T-cell (primary cell): ENCODE measurements at regions not wholly inside any gene's neighbourhood (a gene's known extent, or its start where the extent isn't known, plus 50 kb on each side); places are given as distances from the start of the nearest gene placed in this dataset.

Experiments used
- ATAC-seq, 4 experiments: fragments of 200-7000 bp in 3 of 4; fragments of 150-1000 bp in 1 of 4; cut with Tn5 transposase; replicated peaks in 1 of 4; 1 replicate in 3 of 4; 2 replicates in 1 of 4; pipeline ENCODE4 v1.10.0; 2021; ENCODE audit warnings: moderate library complexity in 3 of 4, mild to moderate bottlenecking in 2 of 4, moderate number of reproducible peaks in 1 of 4
- CTCF ChIA-PET, 2 donors: fragments of 300-600 bp; sonication (Branson Sonifier 250); formaldehyde crosslinking; loops; one replicate each; lab custom pipeline; 2022; ENCODE audit warnings: antibody characterized with exemption in 2 of 2; lab: Charles Lee
- POLR2A ChIA-PET, 2 donors: fragments of 300-600 bp; sonication (Branson Sonifier 250); formaldehyde crosslinking; loops; one replicate each; lab custom pipeline; 2022; ENCODE audit warnings: antibody characterized with exemption in 2 of 2; lab: Charles Lee
- DNase-seq, 35 experiments: peaks; one replicate each; pipeline versions ENCODE4 v3.0.0 to v3.0.0-alpha.2; 2013 to 2023
- H3K27ac ChIP-seq: one replicate; pipeline ENCODE4 v1.5.1; 2013; ENCODE audit warnings: low read length
- H3K27me3 ChIP-seq, 2 experiments: replicated peaks in 1 of 2; 1 replicate in 1 of 2; 2 replicates in 1 of 2; pipeline versions ENCODE4 v1.6.1 to v1.7.0; 2013; ENCODE audit warnings: low read length in 1 of 2, mixed read lengths in 1 of 2; ENCODE audit not compliant: control insufficient read depth in 2 of 2, insufficient read depth in 2 of 2; ENCODE audit errors: extremely low read depth in 1 of 2
- H3K36me3 ChIP-seq, 2 donors: 1 replicate in 1 of 2; 2 replicates in 1 of 2; pipeline versions ENCODE4 v1.6.1 to v1.7.0; 2013; ENCODE audit warnings: low read length in 1 of 2; ENCODE audit not compliant: control insufficient read depth in 2 of 2, insufficient read depth in 1 of 2; ENCODE audit errors: extremely low read depth in 1 of 2
- H3K4me1 ChIP-seq, 2 experiments: 1 replicate in 1 of 2; 2 replicates in 1 of 2; pipeline versions ENCODE4 v1.6.1 to v1.7.0; 2013; ENCODE audit warnings: low read length in 2 of 2, mixed read lengths in 1 of 2; ENCODE audit not compliant: insufficient read depth in 2 of 2, control insufficient read depth in 1 of 2; ENCODE audit errors: extremely low read depth in 1 of 2
- H3K4me3 ChIP-seq, 2 donors: 1 replicate in 1 of 2; 2 replicates in 1 of 2; pipeline versions ENCODE4 v1.5.1 to v1.7.0; 2013; ENCODE audit warnings: mild to moderate bottlenecking in 2 of 2, low read length in 1 of 2, moderate library complexity in 1 of 2; ENCODE audit not compliant: control insufficient read depth in 1 of 2; ENCODE audit errors: extremely low read depth in 1 of 2
- H3K9me3 ChIP-seq: 2 replicates; pipeline ENCODE4 v1.7.0; 2013
- H3K27ac Mint-ChIP-seq, 2 donors: one replicate each; pipeline ENCODE4 v1.8.0; 2020 to 2021; ENCODE audit warnings: mild to moderate bottlenecking in 2 of 2, mixed read lengths in 2 of 2
- H3K27me3 Mint-ChIP-seq, 2 donors: one replicate each; pipeline ENCODE4 v1.8.0; 2021 to 2022; ENCODE audit warnings: mixed read lengths in 2 of 2
- H3K36me3 Mint-ChIP-seq: one replicate; pipeline ENCODE4 v1.8.0; 2021; ENCODE audit warnings: mixed read lengths
- H3K4me1 Mint-ChIP-seq, 3 donors: one replicate each; pipeline ENCODE4 v1.8.0; 2020 to 2022; ENCODE audit warnings: mixed read lengths in 3 of 3, mild to moderate bottlenecking in 1 of 3
- H3K4me3 Mint-ChIP-seq, 3 donors: one replicate each; pipeline ENCODE4 v1.8.0; 2020 to 2022; ENCODE audit warnings: mild to moderate bottlenecking in 3 of 3, mixed read lengths in 3 of 3, moderate library complexity in 3 of 3
- H3K9me3 Mint-ChIP-seq, 3 donors: one replicate each; pipeline ENCODE4 v1.8.0; 2020 to 2022; ENCODE audit warnings: mixed read lengths in 3 of 3
- WGBS: methylation state at CpG from one replicate; pipeline ENCODE4 v1.1.5; 2013; ENCODE audit warnings: missing lambda C conversion rate; ENCODE audit not compliant: insufficient coverage; 5-methylcytosine and 5-hydroxymethylcytosine counted together

DNA sequence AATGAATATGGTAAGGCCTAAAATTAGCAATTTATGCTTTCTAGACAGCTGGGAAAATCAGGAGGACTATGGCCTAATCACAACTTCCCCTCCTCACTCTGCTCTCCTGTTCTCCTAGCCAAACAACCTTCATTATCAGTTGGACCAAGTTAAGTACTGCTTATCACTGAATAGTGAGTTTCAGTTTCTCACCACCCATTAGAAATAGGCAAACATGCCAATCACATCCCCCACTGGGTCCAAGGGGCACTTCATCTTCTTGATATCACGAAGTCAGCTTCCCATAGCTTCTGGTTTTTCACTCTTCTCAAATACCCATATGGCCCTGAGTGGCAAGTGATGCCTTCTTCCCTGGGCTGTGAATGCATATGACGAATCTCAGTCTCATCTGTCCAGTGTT lies 689.6 kb downstream of the SLITRK5 start:
- DNase-seq (no peak), ATAC-seq (no peak)
- no peaks in the 10 kb centered on the region for H3K36me3 ChIP-seq
- 25% methylated on average over 1 of the region's 2 CpGs for WGBS
- Mint-ChIP-seq H3K27me3 (no peaks in the 10 kb centered on the region), H3K9me3 (peaks cover 7 to 15% (median 10%) of the 10 kb centered on the region in 3 donors), H3K27ac (no peak overlapping the region), H3K4me3 (no peak overlapping the region), H3K4me1 (peaks cover 0 to 2% (median 0%) of the 10 kb centered on the region in 3 donors), H3K36me3 (no peaks in the 10 kb centered on the region)
- H3K4me1 ChIP-seq: no peaks in the 10 kb centered on the region
- H3K27ac ChIP-seq: no peak overlapping the region
- ChIA-PET POLR2A (no interaction called here), CTCF (no interaction called here)
- no peaks in the 10 kb centered on the region for H3K27me3 ChIP-seq
- H3K4me3 ChIP-seq: no peak overlapping the region
- H3K9me3 ChIP-seq: no peaks in the 10 kb centered on the region

DNA sequence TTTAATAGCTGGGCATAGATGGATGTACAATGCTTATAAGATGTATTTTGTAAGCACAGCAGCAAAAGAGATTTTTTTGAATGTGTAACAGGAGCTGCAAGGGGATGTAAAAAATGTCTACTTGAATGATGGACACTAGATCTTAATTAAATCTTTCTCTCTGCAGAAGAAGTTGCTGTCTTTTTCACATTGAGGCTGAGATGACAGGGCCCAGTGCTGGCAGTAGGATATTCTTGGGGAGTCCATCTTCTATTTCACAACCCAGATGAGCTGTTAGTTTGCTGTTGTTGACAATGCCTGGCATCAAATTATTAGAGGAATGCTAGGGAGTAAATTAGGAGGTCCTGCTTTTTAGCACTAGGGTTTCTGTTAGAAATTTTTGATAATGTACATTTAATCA lies 698.7 kb downstream of the SLITRK5 start:
- H3K9me3 ChIP-seq: no peaks in the 10 kb centered on the region
- Mint-ChIP-seq H3K4me1 (no peaks in the 10 kb centered on the region), H3K27me3 (no peaks in the 10 kb centered on the region), H3K4me3 (no peak overlapping the region), H3K27ac (no peak overlapping the region), H3K9me3 (peaks cover 0 to 4% (median 0%) of the 10 kb centered on the region in 3 donors), H3K36me3 (no peaks in the 10 kb centered on the region)
- H3K4me3 ChIP-seq: no peak overlapping the region
- no peaks in the 10 kb centered on the region for H3K4me1 ChIP-seq
- H3K27ac ChIP-seq: no peak overlapping the region
- ATAC-seq (no peak), DNase-seq (no peak)
- no peaks in the 10 kb centered on the region for H3K36me3 ChIP-seq
- ChIA-PET CTCF (no interaction called here), POLR2A (no interaction called here)
- H3K27me3 ChIP-seq: no peaks in the 10 kb centered on the region

DNA sequence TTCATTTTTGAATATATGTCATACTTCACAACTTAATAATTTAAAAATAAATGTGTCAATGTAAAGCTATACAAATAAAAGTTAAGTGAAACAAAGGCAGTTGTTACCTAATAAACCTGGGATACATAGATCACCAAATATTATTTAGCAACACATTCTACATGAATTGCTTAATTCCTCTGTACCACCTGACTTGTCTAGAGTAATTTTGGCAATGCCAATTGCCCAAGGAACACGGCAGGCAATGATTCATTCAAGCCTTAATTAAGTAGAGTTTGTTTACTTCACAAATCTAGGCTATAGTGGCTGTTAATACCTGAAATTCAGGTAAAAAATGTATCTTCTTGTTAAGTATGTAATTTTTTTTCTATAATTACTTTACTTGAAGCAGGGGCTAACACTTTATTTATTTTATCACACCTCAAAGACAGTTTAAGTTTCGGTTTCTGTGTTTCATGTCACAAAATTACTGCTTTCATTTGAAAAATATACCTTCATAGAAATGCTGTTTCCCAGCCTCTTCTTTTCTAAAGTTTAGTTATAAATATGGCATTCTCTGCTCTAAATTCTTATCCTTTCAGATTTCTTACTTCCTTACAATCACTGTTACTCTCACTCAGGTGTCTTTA lies 705.7 kb downstream of the SLITRK5 start:
- no peak overlapping the region for H3K27ac Mint-ChIP-seq
- H3K9me3 ChIP-seq: no peaks in the 10 kb centered on the region
- no CpG with 5 or more reads among the region's 2 CpGs for WGBS
- ATAC-seq (no peak), DNase-seq (no peak)
- no peaks in the 10 kb centered on the region for H3K36me3 Mint-ChIP-seq
- H3K9me3 Mint-ChIP-seq: peaks cover 0 to 16% (median 3%) of the 10 kb centered on the region in 3 donors
- H3K27ac ChIP-seq: no peak overlapping the region
- H3K4me3 ChIP-seq: no peak overlapping the region
- no peaks in the 10 kb centered on the region for H3K36me3 ChIP-seq
- H3K4me1 ChIP-seq: no peaks in the 10 kb centered on the region
- H3K27me3 Mint-ChIP-seq: no peaks in the 10 kb centered on the region
- no peaks in the 10 kb centered on the region for H3K27me3 ChIP-seq
- no peak overlapping the region for H3K4me3 Mint-ChIP-seq
- H3K4me1 Mint-ChIP-seq: peaks cover 0 to 7% (median 0%) of the 10 kb centered on the region in 3 donors
- POLR2A ChIA-PET: no interaction called here
- CTCF ChIA-PET: interaction anchor here in 1 of 2 donors (0.5 kb wide), 1 partner anchor 401 kb away, joined by 3 read pairs; no protein-coding TSS in a partner anchor

DNA sequence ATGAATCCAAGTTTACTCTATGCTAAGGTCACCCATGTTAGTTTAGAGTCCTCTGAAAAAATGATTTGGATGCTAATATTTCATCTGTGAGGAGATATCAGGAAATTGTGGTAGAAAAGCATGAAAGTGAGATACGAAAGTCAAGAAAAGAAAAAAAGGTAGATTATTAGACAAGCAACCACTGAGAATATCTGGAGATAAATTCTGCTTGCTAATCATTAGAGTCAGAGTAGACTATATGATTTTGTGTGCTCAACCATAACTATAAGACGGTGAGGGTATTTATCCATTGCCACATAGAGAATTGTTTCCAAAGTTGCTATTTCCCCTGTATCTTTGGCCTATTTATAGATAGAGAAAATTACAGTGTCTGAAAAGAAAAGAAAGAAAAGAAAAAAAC lies 706.7 kb downstream of the SLITRK5 start:
- POLR2A ChIA-PET: no interaction called here
- no CpG with 5 or more reads among the region's 2 CpGs for WGBS
- DNase-seq (no peak), ATAC-seq (no peak)
- Mint-ChIP-seq H3K27ac (no peak overlapping the region), H3K27me3 (no peaks in the 10 kb centered on the region), H3K9me3 (peaks cover 0 to 16% (median 3%) of the 10 kb centered on the region in 3 donors), H3K4me1 (peaks cover 0 to 7% (median 0%) of the 10 kb centered on the region in 3 donors), H3K36me3 (no peaks in the 10 kb centered on the region), H3K4me3 (no peak overlapping the region)
- CTCF ChIA-PET: no interaction called here
- Histone ChIP-seq H3K4me3 (no peak overlapping the region), H3K27me3 (no peaks in the 10 kb centered on the region), H3K36me3 (no peaks in the 10 kb centered on the region), H3K9me3 (no peaks in the 10 kb centered on the region), H3K4me1 (no peaks in the 10 kb centered on the region), H3K27ac (no peak overlapping the region)

DNA sequence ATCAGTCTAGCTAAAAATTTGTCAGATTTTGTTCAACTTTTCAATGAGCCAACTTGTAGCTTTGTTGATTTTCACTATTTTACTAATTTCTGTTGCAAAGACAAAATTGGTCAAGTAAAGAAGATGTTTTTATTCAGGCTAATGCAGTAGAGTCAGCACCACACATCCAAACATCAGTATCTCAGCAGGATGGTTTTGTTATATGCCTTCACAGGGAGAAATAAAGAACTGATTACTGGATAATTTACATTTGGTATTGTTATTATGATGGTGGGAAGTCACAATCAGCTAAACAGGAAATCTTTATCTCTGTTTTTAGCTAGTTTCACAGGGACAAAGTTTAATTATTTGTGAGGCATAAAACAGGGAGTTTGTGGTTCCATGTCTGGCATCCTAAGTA lies 713.4 kb downstream of the SLITRK5 start:
- ATAC-seq (no peak), DNase-seq (no peak)
- ChIA-PET CTCF (interaction anchor here in 1 of 2 donors (0.6 kb wide), 1 partner anchor 1427 kb away, joined by 3 read pairs; no protein-coding TSS in a partner anchor), POLR2A (no interaction called here)
- Histone ChIP-seq H3K27ac (no peak overlapping the region), H3K27me3 (no peaks in the 10 kb centered on the region), H3K36me3 (no peaks in the 10 kb centered on the region), H3K9me3 (peaks cover 2% of the 10 kb centered on the region), H3K4me1 (no peaks in the 10 kb centered on the region), H3K4me3 (no peak overlapping the region)
- Mint-ChIP-seq H3K27ac (no peak overlapping the region), H3K9me3 (peaks cover 5 to 15% (median 7%) of the 10 kb centered on the region in 3 donors), H3K27me3 (no peaks in the 10 kb centered on the region), H3K4me3 (no peak overlapping the region), H3K4me1 (no peaks in the 10 kb centered on the region), H3K36me3 (no peaks in the 10 kb centered on the region)

DNA sequence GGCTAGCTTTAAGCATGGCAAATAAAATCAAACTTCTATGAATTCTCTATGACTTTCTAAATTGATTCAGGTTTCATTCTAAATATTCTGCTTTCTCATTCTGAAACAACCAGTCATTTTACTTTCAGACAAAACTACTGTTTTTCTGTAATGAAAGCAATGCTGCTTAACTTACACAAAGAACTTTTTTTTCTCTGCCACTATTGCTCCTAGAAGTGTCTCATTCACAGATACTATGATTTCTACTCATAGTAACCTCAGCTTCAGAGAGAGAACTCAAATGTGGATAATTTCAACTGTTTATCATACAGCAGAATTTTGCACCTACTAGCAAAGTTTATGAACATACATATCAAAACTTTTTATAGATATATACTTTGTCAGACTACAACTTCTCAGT lies 724.6 kb downstream of the SLITRK5 start:
- Mint-ChIP-seq H3K27me3 (no peaks in the 10 kb centered on the region), H3K27ac (no peak overlapping the region), H3K4me3 (no peak overlapping the region), H3K4me1 (peaks cover 0 to 3% (median 0%) of the 10 kb centered on the region in 3 donors), H3K36me3 (no peaks in the 10 kb centered on the region), H3K9me3 (peaks cover 6 to 35% (median 9%) of the 10 kb centered on the region in 3 donors)
- Histone ChIP-seq H3K27me3 (no peaks in the 10 kb centered on the region), H3K27ac (no peak overlapping the region), H3K4me3 (no peak overlapping the region), H3K9me3 (no peaks in the 10 kb centered on the region), H3K4me1 (no peaks in the 10 kb centered on the region), H3K36me3 (no peaks in the 10 kb centered on the region)
- ChIA-PET CTCF (no interaction called here), POLR2A (no interaction called here)
- no peak for DNase-seq
- no peak for ATAC-seq

DNA sequence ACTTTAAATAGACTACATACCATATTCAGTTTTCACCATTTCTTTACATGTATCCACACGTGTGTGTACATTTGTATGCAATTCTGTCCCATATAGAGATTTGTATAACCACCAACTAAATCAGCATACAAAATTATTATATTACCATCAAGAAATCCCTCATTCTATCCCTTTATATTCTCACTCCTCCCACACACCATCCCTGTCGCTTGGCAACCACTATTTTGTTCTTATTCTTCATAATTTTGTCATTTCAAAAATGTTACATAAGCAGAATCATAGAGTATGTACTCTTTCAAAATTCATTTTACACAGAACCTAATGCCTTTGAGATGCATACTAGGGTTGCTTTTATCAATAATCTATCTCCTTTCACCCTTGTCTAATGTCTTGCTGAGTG lies 740.5 kb downstream of the SLITRK5 start:
- ChIA-PET CTCF (no interaction called here), POLR2A (interaction anchor here in 1 of 2 donors (0.9 kb wide), 1 partner anchor 946 kb away, joined by 3 read pairs; no protein-coding TSS in a partner anchor)
- Histone ChIP-seq H3K27me3 (no peaks in the 10 kb centered on the region), H3K36me3 (no peaks in the 10 kb centered on the region), H3K27ac (no peak overlapping the region), H3K9me3 (no peaks in the 10 kb centered on the region), H3K4me3 (no peak overlapping the region), H3K4me1 (no peaks in the 10 kb centered on the region)
- peaks cover 0 to 19% (median 8%) of the 10 kb centered on the region in 3 donors for H3K9me3 Mint-ChIP-seq
- no peaks in the 10 kb centered on the region for H3K27me3 Mint-ChIP-seq
- no peaks in the 10 kb centered on the region for H3K36me3 Mint-ChIP-seq
- H3K4me3 Mint-ChIP-seq: no peak overlapping the region
- peaks cover 0 to 2% (median 0%) of the 10 kb centered on the region in 3 donors for H3K4me1 Mint-ChIP-seq
- DNase-seq (no peak), ATAC-seq (no peak)
- no CpG with 5 or more reads among the region's 2 CpGs for WGBS
- no peak overlapping the region for H3K27ac Mint-ChIP-seq
